Endothelial cell (in vitro differentiated cells): ENCODE measurements at regions not wholly inside any gene's neighbourhood (a gene's known extent, or its start where the extent isn't known, plus 50 kb on each side); places are given as distances from the start of the nearest gene placed in this dataset.

Experiments used
- DNase-seq: peaks from one replicate; pipeline ENCODE4 v3.0.0; 2021; ENCODE audit warnings: low spot score
- H3K27ac Mint-ChIP-seq: one replicate; pipeline ENCODE4 v1.8.0; 2021; ENCODE audit warnings: mixed read lengths, inconsistent platforms; ENCODE audit not compliant: unreplicated experiment
- H3K27me3 Mint-ChIP-seq: one replicate; pipeline ENCODE4 v1.8.0; 2021; ENCODE audit warnings: mild to moderate bottlenecking, moderate library complexity, mixed read lengths, inconsistent platforms; ENCODE audit not compliant: unreplicated experiment
- H3K36me3 Mint-ChIP-seq: one replicate; pipeline ENCODE4 v1.8.0; 2021; ENCODE audit warnings: mild to moderate bottlenecking, low read depth, mixed read lengths, inconsistent platforms; ENCODE audit not compliant: unreplicated experiment
- H3K4me1 Mint-ChIP-seq: one replicate; pipeline ENCODE4 v1.8.0; 2021; ENCODE audit warnings: mild to moderate bottlenecking, mixed read lengths, inconsistent platforms; ENCODE audit not compliant: unreplicated experiment
- H3K4me3 Mint-ChIP-seq: one replicate; pipeline ENCODE4 v1.8.0; 2021; ENCODE audit warnings: mild to moderate bottlenecking, mixed read lengths, inconsistent platforms; ENCODE audit not compliant: unreplicated experiment
- H3K9me3 Mint-ChIP-seq: one replicate; pipeline ENCODE4 v1.8.0; 2021; ENCODE audit warnings: mixed read lengths, inconsistent platforms; ENCODE audit not compliant: unreplicated experiment
- TF ChIP-seq, protein P1 (sequence below): fragments of 200-600 bp; sonication (generic); IDR thresholded peaks from one replicate; pipeline ENCODE4 v1.5.0; 2021; ENCODE audit warnings: antibody characterized with exemption; ENCODE audit not compliant: unreplicated experiment

DNA sequence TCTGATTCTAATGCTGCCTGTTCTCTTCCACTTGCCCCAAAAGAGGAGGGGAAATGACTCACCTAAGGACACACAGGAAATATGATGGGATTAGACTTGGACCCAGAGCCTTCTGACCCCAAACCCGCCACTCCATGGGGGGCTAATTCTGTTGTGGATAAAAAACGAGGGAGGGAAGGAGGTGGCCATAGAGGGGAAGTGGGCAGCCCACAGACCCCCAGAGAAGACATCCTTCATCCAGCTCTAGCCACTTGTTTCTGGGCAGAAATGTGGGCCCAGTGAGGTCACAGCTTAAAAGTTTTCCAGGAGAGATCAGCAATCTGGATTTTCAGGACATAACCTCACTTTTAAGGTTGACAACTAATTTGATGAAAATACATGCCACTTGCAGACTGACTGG lies 202.1 kb downstream of the ANKRD60 start:
- Mint-ChIP-seq H3K36me3 (no peaks in the 10 kb centered on the region), H3K27me3 (no peaks in the 10 kb centered on the region), H3K9me3 (no peaks in the 10 kb centered on the region), H3K4me3 (no peak overlapping the region), H3K27ac (no peak overlapping the region), H3K4me1 (peaks cover 10% of the 10 kb centered on the region)
- TF ChIP-seq, protein P1, sequence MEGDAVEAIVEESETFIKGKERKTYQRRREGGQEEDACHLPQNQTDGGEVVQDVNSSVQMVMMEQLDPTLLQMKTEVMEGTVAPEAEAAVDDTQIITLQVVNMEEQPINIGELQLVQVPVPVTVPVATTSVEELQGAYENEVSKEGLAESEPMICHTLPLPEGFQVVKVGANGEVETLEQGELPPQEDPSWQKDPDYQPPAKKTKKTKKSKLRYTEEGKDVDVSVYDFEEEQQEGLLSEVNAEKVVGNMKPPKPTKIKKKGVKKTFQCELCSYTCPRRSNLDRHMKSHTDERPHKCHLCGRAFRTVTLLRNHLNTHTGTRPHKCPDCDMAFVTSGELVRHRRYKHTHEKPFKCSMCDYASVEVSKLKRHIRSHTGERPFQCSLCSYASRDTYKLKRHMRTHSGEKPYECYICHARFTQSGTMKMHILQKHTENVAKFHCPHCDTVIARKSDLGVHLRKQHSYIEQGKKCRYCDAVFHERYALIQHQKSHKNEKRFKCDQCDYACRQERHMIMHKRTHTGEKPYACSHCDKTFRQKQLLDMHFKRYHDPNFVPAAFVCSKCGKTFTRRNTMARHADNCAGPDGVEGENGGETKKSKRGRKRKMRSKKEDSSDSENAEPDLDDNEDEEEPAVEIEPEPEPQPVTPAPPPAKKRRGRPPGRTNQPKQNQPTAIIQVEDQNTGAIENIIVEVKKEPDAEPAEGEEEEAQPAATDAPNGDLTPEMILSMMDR, result no peak
- no peak for DNase-seq

- peaks cover 18% of the 10 kb centered on the region for H3K4me1 Mint-ChIP-seq
- H3K27me3 Mint-ChIP-seq, result no peaks in the 10 kb centered on the region
- no peak overlapping the region for H3K4me3 Mint-ChIP-seq
- TF ChIP-seq, protein P1, result no peak
- no peak for DNase-seq
- H3K27ac Mint-ChIP-seq, result no peak overlapping the region
- H3K9me3 Mint-ChIP-seq, result no peaks in the 10 kb centered on the region
- no peaks in the 10 kb centered on the region for H3K36me3 Mint-ChIP-seq
Measured at GRCh38 chr20:58025233-58025632, 203.2 kb downstream of the ANKRD60 start.

GRCh38 chr20:58024241-58024721 lies 204.2 kb downstream of the ANKRD60 start:
- H3K27ac Mint-ChIP-seq, result no peak overlapping the region
- H3K36me3 Mint-ChIP-seq, result no peaks in the 10 kb centered on the region
- H3K4me1 Mint-ChIP-seq, result peaks cover 21% of the 10 kb centered on the region
- DNase-seq, result no peak
- TF ChIP-seq, protein P1, result no peak
- no peaks in the 10 kb centered on the region for H3K27me3 Mint-ChIP-seq
- H3K9me3 Mint-ChIP-seq, result no peaks in the 10 kb centered on the region
- no peak overlapping the region for H3K4me3 Mint-ChIP-seq

GRCh38 chr20:58023781-58024180 lies 204.7 kb downstream of the ANKRD60 start:
- TF ChIP-seq, protein P1, result no peak
- H3K4me1 Mint-ChIP-seq, result peaks cover 21% of the 10 kb centered on the region
- no peak overlapping the region for H3K27ac Mint-ChIP-seq
- no peaks in the 10 kb centered on the region for H3K36me3 Mint-ChIP-seq
- H3K4me3 Mint-ChIP-seq, result no peak overlapping the region
- DNase-seq, result no peak
- H3K9me3 Mint-ChIP-seq, result no peaks in the 10 kb centered on the region
- no peaks in the 10 kb centered on the region for H3K27me3 Mint-ChIP-seq

- Mint-ChIP-seq H3K27me3 (peaks cover 2% of the 10 kb centered on the region), H3K4me3 (no peak overlapping the region), H3K36me3 (no peaks in the 10 kb centered on the region), H3K9me3 (no peaks in the 10 kb centered on the region), H3K4me1 (peaks cover 21% of the 10 kb centered on the region), H3K27ac (no peak overlapping the region)
- no peak for DNase-seq
- TF ChIP-seq, protein P1, result no peak
Measured at GRCh38 chr20:58023346-58023745, 205.1 kb downstream of the ANKRD60 start.
